ENCODE measurements at regions not wholly inside any gene's neighbourhood (a gene's known extent, or its start where the extent isn't known, plus 50 kb on each side); places are given as distances from the start of the nearest gene placed in this dataset.

GRCh38 chr6:23021487-23021886 is 452.1 kb downstream of the HDGFL1 start:
- no peak for TF ChIP-seq CTCF (IDR thresholded peaks at IDR 0.05)
- TF ChIP-seq POLR2A (IDR thresholded peaks at IDR 0.05; ENCODE audit: low read depth), result no peak
- no peak for TF ChIP-seq EP300 (IDR thresholded peaks at IDR 0.05)

All from esophagus muscularis mucosa (tissue), 4 donors.